NT2/D1 (cell line): ENCODE measurements at regions not wholly inside any gene's neighbourhood (a gene's known extent, or its start where the extent isn't known, plus 50 kb on each side); places are given as distances from the start of the nearest gene placed in this dataset.

Source experiments
- DNase-seq: peaks from one replicate; pipeline ENCODE4 v3.0.0-alpha.2; 2011; ENCODE audit warnings: low read depth, low spot score
- H3K27me3 ChIP-seq: 2 replicates; pipeline ENCODE4 v1.6.0; 2011; ENCODE audit warnings: mild to moderate bottlenecking; ENCODE audit not compliant: insufficient read length, insufficient read depth
- H3K36me3 ChIP-seq: 2 replicates; pipeline ENCODE4 v1.6.1; 2011; ENCODE audit warnings: mild to moderate bottlenecking, low read length, mixed read lengths; ENCODE audit not compliant: insufficient read depth, insufficient read length
- H3K4me1 ChIP-seq: 2 replicates; pipeline ENCODE4 v1.5.1; 2011; ENCODE audit not compliant: insufficient read depth, insufficient read length
- H3K4me3 ChIP-seq: 2 replicates; pipeline ENCODE4 v1.5.1; 2011; ENCODE audit warnings: low read depth; ENCODE audit not compliant: insufficient read length
- H3K9ac ChIP-seq: 2 replicates; pipeline ENCODE4 v1.6.0; 2011; ENCODE audit warnings: low read depth; ENCODE audit not compliant: insufficient read length
- H3K9me3 ChIP-seq: 2 replicates; pipeline ENCODE4 v1.5.1; 2011; ENCODE audit warnings: mild to moderate bottlenecking, low read length; ENCODE audit not compliant: insufficient read depth
- SUZ12 ChIP-seq: IDR thresholded peaks from 2 replicates; pipeline ENCODE4 v1.6.1; 2011; ENCODE audit not compliant: insufficient read length, insufficient read depth; ENCODE audit errors: extremely low read depth
- YY1 ChIP-seq: IDR thresholded peaks from 2 replicates; pipeline ENCODE4 v1.6.1; 2011; ENCODE audit not compliant: insufficient read length, insufficient read depth
- ZNF274 ChIP-seq: IDR thresholded peaks from 2 replicates; pipeline ENCODE4 v1.6.1; 2011; ENCODE audit warnings: mild to moderate bottlenecking, low read depth, low read length

DNA sequence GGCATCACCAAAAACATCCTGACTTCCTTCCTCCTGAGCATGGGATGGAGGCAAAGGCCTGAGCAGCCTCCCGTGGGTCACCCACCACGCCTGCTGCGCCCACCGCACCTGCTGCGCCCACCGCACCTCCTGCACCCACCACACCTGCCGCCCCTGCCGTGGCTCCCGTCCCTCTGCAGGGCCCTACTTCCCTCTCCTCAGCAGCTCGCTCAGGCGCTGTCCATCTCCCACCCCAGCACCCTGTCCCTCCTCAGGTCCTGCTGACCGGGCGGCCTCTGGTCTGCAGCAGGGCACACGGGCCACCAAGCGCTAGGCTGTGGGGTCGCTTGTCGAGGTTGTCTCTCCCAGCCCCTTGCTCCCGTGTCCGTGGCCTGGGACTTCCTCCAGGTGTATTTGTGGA lies 72.7 kb upstream of the SLCO4A1 start:
- peaks cover 4% of the 10 kb centered on the region; the same call in 1 of the 2 replicates for H3K9me3 ChIP-seq
- no peak overlapping the region for H3K9ac ChIP-seq
- H3K4me1 ChIP-seq: no peaks in the 10 kb centered on the region
- no peak overlapping the region for H3K4me3 ChIP-seq
- H3K36me3 ChIP-seq: no peaks in the 10 kb centered on the region
- no peak for DNase-seq
- peaks cover 11% of the 10 kb centered on the region for H3K27me3 ChIP-seq
- no peak for TF ChIP-seq ZNF274
- TF ChIP-seq SUZ12: no peak
- no peak for TF ChIP-seq YY1

DNA sequence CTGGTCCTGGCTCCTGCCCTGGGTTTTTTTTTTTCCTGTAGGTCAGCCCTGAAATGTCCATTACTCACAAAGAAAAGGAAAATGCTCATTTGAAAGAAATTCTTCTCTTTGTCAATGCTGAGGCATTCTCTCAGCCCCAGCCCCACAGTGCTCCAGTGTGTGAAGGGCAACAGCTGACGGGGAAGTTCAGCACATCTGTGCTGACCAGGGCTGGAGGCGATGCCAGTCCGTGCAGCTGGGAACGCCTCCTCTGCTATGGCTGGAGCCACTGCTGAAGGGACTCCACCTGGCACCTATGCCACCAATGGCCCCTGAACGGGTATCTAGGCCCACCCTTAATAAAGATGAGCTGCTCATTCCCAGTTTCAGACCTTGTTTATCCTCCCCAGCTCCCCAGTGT lies 71.9 kb upstream of the SLCO4A1 start:
- Histone ChIP-seq H3K9me3 (peaks cover 4% of the 10 kb centered on the region; the same call in 1 of the 2 replicates), H3K27me3 (peaks cover 12% of the 10 kb centered on the region), H3K36me3 (no peaks in the 10 kb centered on the region), H3K4me1 (no peaks in the 10 kb centered on the region), H3K4me3 (no peak overlapping the region), H3K9ac (no peak overlapping the region)
- no peak for TF ChIP-seq SUZ12
- TF ChIP-seq YY1: no peak
- no peak for TF ChIP-seq ZNF274
- DNase-seq: no peak

GRCh38 chr20:62570897-62571668 lies 71.2 kb upstream of the SLCO4A1 start:
- DNase-seq: no peak
- H3K27me3 ChIP-seq: peaks cover 14% of the 10 kb centered on the region
- peaks cover 4% of the 10 kb centered on the region; the same call in 1 of the 2 replicates for H3K9me3 ChIP-seq
- H3K36me3 ChIP-seq: no peaks in the 10 kb centered on the region
- H3K4me3 ChIP-seq: no peak overlapping the region
- no peak overlapping the region for H3K9ac ChIP-seq
- H3K4me1 ChIP-seq: no peaks in the 10 kb centered on the region
- no peak for TF ChIP-seq SUZ12
- no peak for TF ChIP-seq YY1
- no peak for TF ChIP-seq ZNF274

DNA sequence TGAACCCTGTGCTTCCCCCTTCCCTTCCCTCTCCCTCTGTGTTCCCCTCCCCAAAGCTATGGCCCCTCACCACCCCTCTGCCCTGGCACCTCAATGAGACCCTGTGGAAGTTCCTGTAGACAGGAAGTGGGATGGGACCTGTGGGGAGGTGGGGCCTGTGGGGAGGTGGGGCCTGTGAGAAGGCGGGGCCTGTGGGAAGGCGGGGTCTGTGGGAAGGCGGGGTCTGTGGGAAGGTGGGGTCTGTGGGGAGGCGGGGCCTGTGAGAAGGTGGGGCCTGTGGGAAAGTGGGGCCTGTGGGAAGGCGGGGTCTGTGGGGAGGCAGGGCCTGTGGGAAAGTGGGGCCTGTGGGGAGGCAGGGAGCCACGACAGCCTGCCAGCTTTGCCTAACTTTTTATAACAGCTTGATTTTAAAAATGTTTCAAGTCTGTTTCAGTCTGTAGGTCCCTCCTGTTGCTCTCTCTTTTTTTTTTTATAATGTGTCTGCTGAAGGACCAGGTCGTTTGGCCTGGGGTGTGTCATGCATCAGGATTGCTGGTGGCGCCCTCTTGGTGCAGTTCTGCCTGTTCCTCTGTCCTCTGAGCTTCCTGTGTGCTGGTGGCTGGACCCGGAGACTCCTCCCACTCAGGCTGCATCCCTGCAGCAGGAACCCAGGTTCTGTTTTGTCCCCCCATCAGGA lies 70.5 kb upstream of the SLCO4A1 start:
- Histone ChIP-seq H3K9ac (no peak overlapping the region), H3K4me1 (no peaks in the 10 kb centered on the region), H3K4me3 (no peak overlapping the region), H3K9me3 (peaks cover 4% of the 10 kb centered on the region; the same call in 1 of the 2 replicates), H3K27me3 (peaks cover 14% of the 10 kb centered on the region), H3K36me3 (no peaks in the 10 kb centered on the region)
- TF ChIP-seq SUZ12 (no peak), ZNF274 (no peak), YY1 (no peak)
- DNase-seq: no peak

DNA sequence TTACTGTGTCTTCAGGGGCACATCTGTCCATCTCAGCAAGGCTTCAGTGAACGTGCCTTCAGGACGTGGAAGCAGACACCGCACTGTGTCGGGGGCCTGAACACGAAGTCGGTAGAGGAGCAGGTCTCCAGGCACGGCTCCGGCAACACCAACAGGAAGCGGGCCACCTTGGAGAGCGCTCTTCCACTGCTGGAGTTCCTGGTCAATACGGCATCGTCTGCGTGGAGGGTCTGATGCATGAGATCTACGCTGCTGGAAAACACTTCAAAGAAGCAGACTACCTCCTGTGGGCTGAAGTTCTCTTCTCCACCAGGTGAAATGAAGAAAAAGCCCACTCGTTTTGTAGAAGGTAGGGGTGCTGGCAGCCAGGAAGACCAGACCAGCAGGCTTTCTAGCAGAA lies 69.3 kb upstream of the SLCO4A1 start:
- DNase-seq: no peak
- Histone ChIP-seq H3K9ac (no peak overlapping the region), H3K9me3 (peaks cover 4% of the 10 kb centered on the region; the same call in 1 of the 2 replicates), H3K27me3 (peaks cover 14% of the 10 kb centered on the region), H3K4me3 (no peak overlapping the region), H3K4me1 (no peaks in the 10 kb centered on the region), H3K36me3 (no peaks in the 10 kb centered on the region)
- TF ChIP-seq YY1 (no peak), SUZ12 (no peak), ZNF274 (no peak)

GRCh38 chr20:62573817-62574216 lies 68.5 kb upstream of the SLCO4A1 start:
- Histone ChIP-seq H3K9ac (no peak overlapping the region), H3K9me3 (peaks cover 4% of the 10 kb centered on the region; the same call in 1 of the 2 replicates), H3K4me1 (peaks cover 2% of the 10 kb centered on the region), H3K36me3 (no peaks in the 10 kb centered on the region), H3K27me3 (peaks cover 17% of the 10 kb centered on the region), H3K4me3 (no peak overlapping the region)
- no peak for TF ChIP-seq SUZ12
- no peak for TF ChIP-seq YY1
- no peak for TF ChIP-seq ZNF274
- DNase-seq: no peak

GRCh38 chr20:62574230-62574993 lies 67.9 kb upstream of the SLCO4A1 start:
- DNase-seq: no peak
- Histone ChIP-seq H3K9me3 (peaks cover 4% of the 10 kb centered on the region; the same call in 1 of the 2 replicates), H3K27me3 (peaks cover 23% of the 10 kb centered on the region), H3K4me3 (no peak overlapping the region), H3K4me1 (peaks cover 2% of the 10 kb centered on the region), H3K9ac (no peak overlapping the region), H3K36me3 (no peaks in the 10 kb centered on the region)
- TF ChIP-seq ZNF274 (no peak), YY1 (no peak), SUZ12 (no peak)
